Stomach (tissue), 8 donors: ENCODE measurements at regions not wholly inside any gene's neighbourhood (a gene's known extent, or its start where the extent isn't known, plus 50 kb on each side); places are given as distances from the start of the nearest gene placed in this dataset.

Experiments
- DNase-seq, 2 donors: peaks; one replicate each; pipeline versions ENCODE4 v3.0.0 to v3.0.0-alpha.2; 2013 to 2019
- H3K27ac ChIP-seq, 5 donors: fragments of 200-600 bp in 4 of 5; sonication (generic) in 4 of 5; one replicate each; pipeline ENCODE4 v1.5.1; 2013 to 2019; ENCODE audit warnings: mild to moderate bottlenecking in 1 of 5, moderate library complexity in 1 of 5
- H3K27me3 ChIP-seq, 3 donors: fragments of 200-600 bp; sonication (generic); one replicate each; pipeline ENCODE4 v1.5.1; 2017 to 2019; ENCODE audit warnings: mixed run types in 1 of 3
- H3K36me3 ChIP-seq, 4 donors: fragments of 200-600 bp; sonication (generic); 1 replicate in 3 of 4; 2 replicates in 1 of 4; pipeline ENCODE4 v1.5.1; 2016 to 2019
- H3K4me1 ChIP-seq, 4 donors: fragments of 200-600 bp; sonication (generic); one replicate each; pipeline ENCODE4 v1.5.1; 2016 to 2019
- H3K4me3 ChIP-seq, 4 donors: fragments of 200-600 bp; sonication (generic) in 3 of 4; one replicate each; pipeline ENCODE4 v1.5.1; 2016 to 2019; ENCODE audit warnings: mild to moderate bottlenecking in 1 of 4
- H3K9me3 ChIP-seq, 4 donors: fragments of 200-600 bp; sonication (generic); one replicate each; pipeline ENCODE4 v1.5.1; 2016 to 2019
- CTCF ChIP-seq, 7 experiments: fragments of 450-650 bp in 4 of 7; fragments of 200-600 bp in 3 of 7; sonication (generic) in 3 of 7; IDR thresholded peaks; one replicate each; pipeline ENCODE4 v1.5.1; 2016 to 2019; ENCODE audit warnings: antibody characterized with exemption in 7 of 7, control low read depth in 2 of 7, mild to moderate bottlenecking in 1 of 7
- EP300 ChIP-seq: sonication (generic); formaldehyde crosslinking; IDR thresholded peaks from one replicate; pipeline ENCODE4 v1.6.1; 2017; ENCODE audit warnings: antibody characterized with exemption
- POLR2A ChIP-seq, 4 donors: fragments of 450-650 bp; IDR thresholded peaks; one replicate each; pipeline ENCODE4 v1.6.1; 2016; ENCODE audit warnings: antibody characterized with exemption in 4 of 4, control low read depth in 2 of 4, mild to moderate bottlenecking in 1 of 4, moderate library complexity in 1 of 4
- POLR2AphosphoS5 ChIP-seq, 3 donors: sonication (generic); formaldehyde crosslinking; IDR thresholded peaks; one replicate each; pipeline ENCODE4 v1.6.1; 2016; ENCODE audit warnings: antibody characterized with exemption in 3 of 3
- WGBS, 5 donors: extraction: QIAGEN DNeasy Blood & Tissue Kit in 3 of 5; methylation state at CpG; one replicate each; pipeline versions ENCODE4 v1.1.5 to v1.1.7; 2013 to 2018; 5-methylcytosine and 5-hydroxymethylcytosine counted together
- intact Hi-C: fragments of 100-400 bp; cut with DNase I; formaldehyde crosslinking; loops from one replicate; pipeline ENCODE4 v1.15.1; 2023; ENCODE audit warnings: low total_unique reads
- donor health status: healthy with polysubstance abuse.
- donor health status: Bipolar disorder and iron deficiency.
- donor health status: healthy.

- Histone ChIP-seq H3K4me3 (no peak overlapping the region), H3K36me3 (no peaks in the 10 kb centered on the region), H3K4me1 (peaks cover 0 to 23% (median 15%) of the 10 kb centered on the region in 4 donors), H3K9me3 (no peaks in the 10 kb centered on the region), H3K27ac (no peak overlapping the region), H3K27me3 (no peaks in the 10 kb centered on the region)
- TF ChIP-seq POLR2AphosphoS5 (IDR thresholded peaks at IDR 0.05): no peak
- no peak for TF ChIP-seq EP300
- no peak for TF ChIP-seq CTCF (IDR thresholded peaks at IDR 0.05)
- TF ChIP-seq POLR2A (IDR thresholded peaks at IDR 0.05): no peak
- DNase-seq: peak in 1 of 2 donors; percentile 29
- WGBS, 5 donors: 49 to 74% (median 58%) methylated on average over 6 of the region's 6 CpGs
- intact Hi-C loops: no loop called here
These were observed 271.6 kb downstream of the LMO4 start for GRCh38 chr1:87600055-87600850.

GRCh38 chr1:87600854-87601253, 272.2 kb downstream of the LMO4 start:
- DNase-seq: peak in 1 of 2 donors; percentile 39
- TF ChIP-seq POLR2AphosphoS5 (IDR thresholded peaks at IDR 0.05) (no peak), POLR2A (IDR thresholded peaks at IDR 0.05) (no peak), EP300 (no peak), CTCF (IDR thresholded peaks at IDR 0.05) (no peak)
- intact Hi-C loops: no loop called here
- no peaks in the 10 kb centered on the region for H3K36me3 ChIP-seq
- 15 to 45% (median 32%) methylated on average over 1 of the region's 1 CpG for WGBS, 5 donors
- H3K4me1 ChIP-seq: peaks cover 0 to 20% (median 13%) of the 10 kb centered on the region in 4 donors
- no peaks in the 10 kb centered on the region for H3K27me3 ChIP-seq
- no peak overlapping the region for H3K27ac ChIP-seq
- H3K4me3 ChIP-seq: no peak overlapping the region
- no peaks in the 10 kb centered on the region for H3K9me3 ChIP-seq

GRCh38 chr1:87603626-87604025, 274.9 kb downstream of the LMO4 start:
- intact Hi-C loops: no loop called here
- 59 to 78% (median 66%) methylated on average over 1 of the region's 1 CpG for WGBS, 5 donors
- no peaks in the 10 kb centered on the region for H3K27me3 ChIP-seq

GRCh38 chr1:87612956-87613355, 284.3 kb downstream of the LMO4 start:
- intact Hi-C loops: no loop called here
- no peak for TF ChIP-seq CTCF (IDR thresholded peaks at IDR 0.05)
- TF ChIP-seq POLR2A (IDR thresholded peaks at IDR 0.05): no peak
- no peak for TF ChIP-seq EP300
- no peak for TF ChIP-seq POLR2AphosphoS5 (IDR thresholded peaks at IDR 0.05)
- 69 to 84% (median 78%) methylated on average over 3 of the region's 3 CpGs for WGBS, 5 donors
- Histone ChIP-seq H3K27me3 (no peaks in the 10 kb centered on the region), H3K9me3 (no peaks in the 10 kb centered on the region), H3K4me1 (no peaks in the 10 kb centered on the region), H3K4me3 (no peak overlapping the region), H3K36me3 (no peaks in the 10 kb centered on the region), H3K27ac (no peak overlapping the region)
- DNase-seq: no peak

More at GRCh38 chr1:87603626-87604025, 274.9 kb downstream of the LMO4 start:
- peaks cover 0 to 20% (median 12%) of the 10 kb centered on the region in 4 donors for H3K4me1 ChIP-seq
- H3K36me3 ChIP-seq: no peaks in the 10 kb centered on the region
- TF ChIP-seq CTCF (IDR thresholded peaks at IDR 0.05) (no peak), EP300 (no peak), POLR2A (IDR thresholded peaks at IDR 0.05) (no peak), POLR2AphosphoS5 (IDR thresholded peaks at IDR 0.05) (no peak)
- H3K4me3 ChIP-seq: no peak overlapping the region
- H3K27ac ChIP-seq: no peak overlapping the region
- DNase-seq: no peak
- no peaks in the 10 kb centered on the region for H3K9me3 ChIP-seq
